ENCODE measurements at regions not wholly inside any gene's neighbourhood (a gene's known extent, or its start where the extent isn't known, plus 50 kb on each side); places are given as distances from the start of the nearest gene placed in this dataset.
A peak's percentile ranks its signal among the peaks of the same experiment; 100 is the strongest.

- peak; percentile 83 for DNase-seq
These were observed 154.2 kb upstream of the PRMT8 start for GRCh38 chr12:3336606-3337311.

- no peak for DNase-seq
These were observed 153.1 kb upstream of the PRMT8 start for GRCh38 chr12:3337944-3338343.

- DNase-seq, result no peak
These were observed 151.8 kb upstream of the PRMT8 start for GRCh38 chr12:3339221-3339620.

- no peak for DNase-seq
These were observed 149.4 kb upstream of the PRMT8 start for GRCh38 chr12:3341594-3341993.

- DNase-seq, result peak; percentile 51
These were observed 149.0 kb upstream of the PRMT8 start for GRCh38 chr12:3342051-3342450.

- no peak for DNase-seq
These were observed 142.9 kb upstream of the PRMT8 start for GRCh38 chr12:3348055-3348454.

GRCh38 chr12:3350432-3350831 is 140.6 kb upstream of the PRMT8 start:
- no peak for DNase-seq

GRCh38 chr12:3351731-3352130 is 139.3 kb upstream of the PRMT8 start:
- no peak for DNase-seq

GRCh38 chr12:3352230-3352629 is 138.8 kb upstream of the PRMT8 start:
- DNase-seq, result no peak

- no peak for DNase-seq
These were observed 137.4 kb upstream of the PRMT8 start for GRCh38 chr12:3353621-3354020.

GRCh38 chr12:3354586-3354985 is 136.4 kb upstream of the PRMT8 start:
- DNase-seq, result no peak

GRCh38 chr12:3355378-3355900 is 135.6 kb upstream of the PRMT8 start:
- DNase-seq, result no peak

- no peak for DNase-seq
These were observed 133.0 kb upstream of the PRMT8 start for GRCh38 chr12:3357950-3358525.

GRCh38 chr12:3359478-3359877 is 131.5 kb upstream of the PRMT8 start:
- no peak for DNase-seq

- DNase-seq, result no peak
These were observed 129.9 kb upstream of the PRMT8 start for GRCh38 chr12:3361146-3361545.

- no peak for DNase-seq
These were observed 128.3 kb upstream of the PRMT8 start for GRCh38 chr12:3362737-3363136.

GRCh38 chr12:3363608-3364007 is 127.4 kb upstream of the PRMT8 start:
- DNase-seq, result no peak

GRCh38 chr12:3364226-3364625 is 126.8 kb upstream of the PRMT8 start:
- no peak for DNase-seq

GRCh38 chr12:3364661-3365462 is 126.1 kb upstream of the PRMT8 start:
- no peak for DNase-seq

- peak; percentile 3 for DNase-seq
These were observed 125.3 kb upstream of the PRMT8 start for GRCh38 chr12:3365463-3366411.

- no peak for DNase-seq
These were observed 124.4 kb upstream of the PRMT8 start for GRCh38 chr12:3366451-3367110.

Data from midbrain (tissue), 1 donor.